ENCODE measurements at regions not wholly inside any gene's neighbourhood (a gene's known extent, or its start where the extent isn't known, plus 50 kb on each side); places are given as distances from the start of the nearest gene placed in this dataset.

- TF ChIP-seq REST (IDR thresholded peaks at IDR 0.05; ENCODE audit: borderline replicate concordance) (peak; percentile 55; the same call in 1 of the 2 replicates), REST (CRISPR knock-in tag; IDR thresholded peaks at IDR 0.05; ENCODE audit: low read depth) (no peak), RAD21 (CRISPR knock-in tag; conservative IDR thresholded peaks at IDR 0.05 in 1 of 2, IDR thresholded peaks at IDR 0.05 in 1 of 2) (peak; percentile 24 to 65; a peak in 3 of 4 replicates), PREB (CRISPR knock-in tag; IDR thresholded peaks at IDR 0.05) (no peak), SFPQ (IDR thresholded peaks at IDR 0.05; ENCODE audit: low read depth, low read length) (no peak), RBM25 (IDR thresholded peaks at IDR 0.05; ENCODE audit: low read depth, low read length, severe bottlenecking) (peak; percentile 61)
These were observed 86.3 kb upstream of the HMGXB4 start (continued) for GRCh38 chr22:35170716-35171697.
